ENCODE measurements at regions not wholly inside any gene's neighbourhood (a gene's known extent, or its start where the extent isn't known, plus 50 kb on each side); places are given as distances from the start of the nearest gene placed in this dataset.

GRCh38 chr12:123070267-123071081 is 80.4 kb downstream of the PITPNM2 start:
- TF ChIP-seq CTCF (IDR thresholded peaks at IDR 0.05), result no peak
- Histone ChIP-seq H3K27me3 (no peaks in the 10 kb centered on the region), H3K36me3 (no peaks in the 10 kb centered on the region), H3K27ac (no peak overlapping the region), H3K4me1 (peaks cover 4 to 48% of the 10 kb centered on the region in 2 donors), H3K9me3 (no peaks in the 10 kb centered on the region), H3K4me3 (no peak overlapping the region)
- ATAC-seq (no peak), DNase-seq (no peak)
- intact Hi-C loops (cut with DNase I), result no loop called here

- no peaks in the 10 kb centered on the region for H3K9me3 ChIP-seq
- H3K36me3 ChIP-seq, result no peaks in the 10 kb centered on the region
- no peak overlapping the region for H3K4me3 ChIP-seq
- TF ChIP-seq CTCF (IDR thresholded peaks at IDR 0.05), result no peak
- DNase-seq (no peak), ATAC-seq (no peak)
- H3K4me1 ChIP-seq, result peaks cover 8 to 53% of the 10 kb centered on the region in 2 donors
- intact Hi-C loops (cut with DNase I), result no loop called here
- no peak overlapping the region for H3K27ac ChIP-seq
- H3K27me3 ChIP-seq, result no peaks in the 10 kb centered on the region
Observed at GRCh38 chr12:123069436-123070266, 81.2 kb downstream of the PITPNM2 start.

- no peak for TF ChIP-seq CTCF (IDR thresholded peaks at IDR 0.05)
- no peak overlapping the region for H3K27ac ChIP-seq
- ATAC-seq (no peak), DNase-seq (no peak)
- intact Hi-C loops (cut with DNase I), result no loop called here
- H3K9me3 ChIP-seq, result no peaks in the 10 kb centered on the region
- no peak overlapping the region for H3K4me3 ChIP-seq
- peaks cover 28 to 65% of the 10 kb centered on the region in 2 donors for H3K4me1 ChIP-seq
- H3K36me3 ChIP-seq, result no peaks in the 10 kb centered on the region
- no peaks in the 10 kb centered on the region for H3K27me3 ChIP-seq
Observed at GRCh38 chr12:123067654-123068053, 83.2 kb downstream of the PITPNM2 start.

GRCh38 chr12:123066384-123066710 is 84.5 kb downstream of the PITPNM2 start:
- Histone ChIP-seq H3K4me3 (no peak overlapping the region), H3K27ac (no peak overlapping the region), H3K9me3 (no peaks in the 10 kb centered on the region), H3K4me1 (peaks cover 31 to 74% of the 10 kb centered on the region in 2 donors), H3K27me3 (no peaks in the 10 kb centered on the region), H3K36me3 (no peaks in the 10 kb centered on the region)
- DNase-seq, result no peak
- no peak for TF ChIP-seq CTCF (IDR thresholded peaks at IDR 0.05)
- no peak for ATAC-seq
- intact Hi-C loops (cut with DNase I), result no loop called here

GRCh38 chr12:123065676-123066383 is 85.1 kb downstream of the PITPNM2 start:
- Histone ChIP-seq H3K27ac (no peak overlapping the region), H3K9me3 (no peaks in the 10 kb centered on the region), H3K27me3 (no peaks in the 10 kb centered on the region), H3K4me3 (no peak overlapping the region), H3K36me3 (no peaks in the 10 kb centered on the region), H3K4me1 (peaks cover 27 to 73% of the 10 kb centered on the region in 2 donors)
- ATAC-seq, result no peak
- no peak for TF ChIP-seq CTCF (IDR thresholded peaks at IDR 0.05)
- intact Hi-C loops (cut with DNase I), result no loop called here
- no peak for DNase-seq
